HAP-1 (cell line): ENCODE measurements at regions not wholly inside any gene's neighbourhood (a gene's known extent, or its start where the extent isn't known, plus 50 kb on each side); places are given as distances from the start of the nearest gene placed in this dataset.

Experiments used
- DNase-seq, 2 experiments: peaks; one replicate each; pipeline ENCODE4 v3.0.0-alpha.2; 2016 to 2020; ENCODE audit warnings: low spot score in 2 of 2
- H3K27me3 ChIP-seq: fragments of 250-450 bp; sonication (Bioruptor Pico); 2 replicates; pipeline ENCODE4 v1.5.1; 2020; ENCODE audit warnings: low read depth, mild to moderate bottlenecking, moderate library complexity
- H3K36me3 ChIP-seq: fragments of 250-450 bp; sonication (Bioruptor Pico); replicated peaks from 2 replicates; pipeline ENCODE4 v1.5.1; 2020; ENCODE audit warnings: mild to moderate bottlenecking
- H3K4me1 ChIP-seq: fragments of 250-450 bp; sonication (Bioruptor Pico); 2 replicates; pipeline ENCODE4 v1.5.1; 2020; ENCODE audit warnings: mild to moderate bottlenecking
- H3K4me3 ChIP-seq: fragments of 250-450 bp; sonication (Bioruptor Pico); 2 replicates; pipeline ENCODE4 v1.5.1; 2020; ENCODE audit warnings: mild to moderate bottlenecking, moderate library complexity
- H3K9me3 ChIP-seq: fragments of 250-450 bp; sonication (Bioruptor Pico); 2 replicates; pipeline ENCODE4 v1.5.1; 2020; ENCODE audit warnings: mild to moderate bottlenecking, moderate library complexity
- in situ Hi-C: fragments of 300-500 bp; cut with MboI; formaldehyde crosslinking; loops from 3 replicates; pipeline ENCODE4 v1.14.3; 2020; ENCODE audit warnings: low sequenced_read_pairs, inconsistent platforms, mixed read lengths

GRCh38 chr3:76735152-76735551 lies 304.7 kb upstream of the ROBO2 start:
- in situ Hi-C loops = no loop called here
- no peaks in the 10 kb centered on the region for H3K27me3 ChIP-seq
- no peaks in the 10 kb centered on the region for H3K36me3 ChIP-seq
- H3K4me1 ChIP-seq = peaks cover 25% of the 10 kb centered on the region
- DNase-seq = peak in 1 of 2 experiments; percentile 23
- no peaks in the 10 kb centered on the region for H3K9me3 ChIP-seq
- no peak overlapping the region for H3K4me3 ChIP-seq

- Histone ChIP-seq H3K27me3 (no peaks in the 10 kb centered on the region), H3K4me1 (no peaks in the 10 kb centered on the region), H3K4me3 (no peak overlapping the region), H3K36me3 (no peaks in the 10 kb centered on the region), H3K9me3 (no peaks in the 10 kb centered on the region)
- no peak for DNase-seq
- in situ Hi-C loops = no loop called here
Observed at GRCh38 chr3:76753599-76753998, 286.3 kb upstream of the ROBO2 start.

GRCh38 chr3:76754247-76754646 lies 285.7 kb upstream of the ROBO2 start:
- no peaks in the 10 kb centered on the region for H3K27me3 ChIP-seq
- H3K9me3 ChIP-seq = no peaks in the 10 kb centered on the region
- in situ Hi-C loops = no loop called here
- H3K36me3 ChIP-seq = no peaks in the 10 kb centered on the region
- no peaks in the 10 kb centered on the region for H3K4me1 ChIP-seq
- no peak overlapping the region for H3K4me3 ChIP-seq
- no peak for DNase-seq

- Histone ChIP-seq H3K27me3 (no peaks in the 10 kb centered on the region), H3K4me3 (no peak overlapping the region), H3K9me3 (no peaks in the 10 kb centered on the region), H3K36me3 (no peaks in the 10 kb centered on the region), H3K4me1 (no peaks in the 10 kb centered on the region)
- DNase-seq = no peak
- in situ Hi-C loops = no loop called here
Observed at GRCh38 chr3:76756577-76756976, 283.3 kb upstream of the ROBO2 start.

- DNase-seq = no peak
- in situ Hi-C loops = no loop called here
- H3K36me3 ChIP-seq = no peaks in the 10 kb centered on the region
- H3K4me1 ChIP-seq = no peaks in the 10 kb centered on the region
- H3K9me3 ChIP-seq = no peaks in the 10 kb centered on the region
- H3K4me3 ChIP-seq = no peak overlapping the region
- H3K27me3 ChIP-seq = no peaks in the 10 kb centered on the region
Observed at GRCh38 chr3:76760336-76760735, 279.6 kb upstream of the ROBO2 start.

GRCh38 chr3:76765511-76765910 lies 274.4 kb upstream of the ROBO2 start:
- DNase-seq = no peak
- in situ Hi-C loops = no loop called here
- no peaks in the 10 kb centered on the region for H3K27me3 ChIP-seq
- no peaks in the 10 kb centered on the region for H3K36me3 ChIP-seq
- no peaks in the 10 kb centered on the region for H3K9me3 ChIP-seq
- H3K4me3 ChIP-seq = no peak overlapping the region
- H3K4me1 ChIP-seq = no peaks in the 10 kb centered on the region

- H3K4me1 ChIP-seq = peaks cover 4% of the 10 kb centered on the region
- DNase-seq = no peak
- no peaks in the 10 kb centered on the region for H3K36me3 ChIP-seq
- in situ Hi-C loops = no loop called here
- H3K27me3 ChIP-seq = no peaks in the 10 kb centered on the region
- H3K9me3 ChIP-seq = no peaks in the 10 kb centered on the region
- no peak overlapping the region for H3K4me3 ChIP-seq
Observed at GRCh38 chr3:76768912-76769311, 271.0 kb upstream of the ROBO2 start.

- Histone ChIP-seq H3K27me3 (no peaks in the 10 kb centered on the region), H3K4me3 (no peak overlapping the region), H3K36me3 (no peaks in the 10 kb centered on the region), H3K4me1 (peaks cover 22% of the 10 kb centered on the region), H3K9me3 (no peaks in the 10 kb centered on the region)
- DNase-seq = peak in 1 of 2 experiments; percentile 36
- in situ Hi-C loops = no loop called here
Observed at GRCh38 chr3:76776927-76777326, 263.0 kb upstream of the ROBO2 start.

GRCh38 chr3:76788206-76788605 lies 251.7 kb upstream of the ROBO2 start:
- Histone ChIP-seq H3K4me3 (no peak overlapping the region), H3K27me3 (no peaks in the 10 kb centered on the region), H3K4me1 (no peaks in the 10 kb centered on the region), H3K9me3 (no peaks in the 10 kb centered on the region), H3K36me3 (no peaks in the 10 kb centered on the region)
- DNase-seq = no peak
- in situ Hi-C loops = no loop called here

- Histone ChIP-seq H3K9me3 (no peaks in the 10 kb centered on the region), H3K4me1 (no peaks in the 10 kb centered on the region), H3K36me3 (no peaks in the 10 kb centered on the region), H3K27me3 (no peaks in the 10 kb centered on the region), H3K4me3 (no peak overlapping the region)
- DNase-seq = no peak
- in situ Hi-C loops = no loop called here
Observed at GRCh38 chr3:76789237-76789636, 250.7 kb upstream of the ROBO2 start.

- H3K4me1 ChIP-seq = no peaks in the 10 kb centered on the region
- H3K36me3 ChIP-seq = no peaks in the 10 kb centered on the region
- no peak for DNase-seq
- in situ Hi-C loops = no loop called here
- no peak overlapping the region for H3K4me3 ChIP-seq
- H3K27me3 ChIP-seq = no peaks in the 10 kb centered on the region
- no peaks in the 10 kb centered on the region for H3K9me3 ChIP-seq
Observed at GRCh38 chr3:76811418-76811817, 228.5 kb upstream of the ROBO2 start.

- in situ Hi-C loops = no loop called here
- no peaks in the 10 kb centered on the region for H3K4me1 ChIP-seq
- H3K4me3 ChIP-seq = no peak overlapping the region
Observed at GRCh38 chr3:76812649-76813242, 227.2 kb upstream of the ROBO2 start.

GRCh38 chr3:76815561-76815960 lies 224.3 kb upstream of the ROBO2 start:
- Histone ChIP-seq H3K36me3 (no peaks in the 10 kb centered on the region), H3K4me3 (no peak overlapping the region), H3K9me3 (no peaks in the 10 kb centered on the region), H3K4me1 (no peaks in the 10 kb centered on the region), H3K27me3 (no peaks in the 10 kb centered on the region)
- DNase-seq = no peak
- in situ Hi-C loops = no loop called here

More at GRCh38 chr3:76812649-76813242, 227.2 kb upstream of the ROBO2 start:
- no peaks in the 10 kb centered on the region for H3K27me3 ChIP-seq
- H3K9me3 ChIP-seq = no peaks in the 10 kb centered on the region
- DNase-seq = no peak
- no peaks in the 10 kb centered on the region for H3K36me3 ChIP-seq

GRCh38 chr3:76820481-76820880 lies 219.4 kb upstream of the ROBO2 start:
- DNase-seq = no peak
- Histone ChIP-seq H3K4me3 (no peak overlapping the region), H3K4me1 (no peaks in the 10 kb centered on the region), H3K9me3 (no peaks in the 10 kb centered on the region), H3K36me3 (no peaks in the 10 kb centered on the region), H3K27me3 (no peaks in the 10 kb centered on the region)
- in situ Hi-C loops = no loop called here

GRCh38 chr3:76824658-76825240 lies 215.2 kb upstream of the ROBO2 start:
- no peak for DNase-seq
- Histone ChIP-seq H3K9me3 (no peaks in the 10 kb centered on the region), H3K4me3 (no peak overlapping the region), H3K4me1 (peaks cover 6% of the 10 kb centered on the region; the same call in 1 of the 2 replicates), H3K36me3 (no peaks in the 10 kb centered on the region), H3K27me3 (no peaks in the 10 kb centered on the region)
- in situ Hi-C loops = no loop called here
